Neural progenitor cell (in vitro differentiated cells): ENCODE measurements at regions not wholly inside any gene's neighbourhood (a gene's known extent, or its start where the extent isn't known, plus 50 kb on each side); places are given as distances from the start of the nearest gene placed in this dataset.
"Not testable (repeated sequence)": the region's sequence is repeated elsewhere in the genome, so short reads cannot be mapped to it uniquely, and the experiment has no call there.

Source experiments
- DNase-seq: peaks from one replicate; pipeline ENCODE4 v3.0.0-alpha.2; 2016; ENCODE audit warnings: low spot score
- H2AFZ ChIP-seq: fragments of 200-600 bp; sonication (generic); replicated peaks from 2 replicates; pipeline ENCODE4 v1.6.1; 2016; ENCODE audit warnings: antibody characterized with exemption
- H3F3A ChIP-seq: fragments of 200-600 bp; sonication (generic); 2 replicates; pipeline ENCODE4 v1.6.1; 2016; ENCODE audit warnings: antibody characterized with exemption, low read depth
- H3K27ac ChIP-seq: fragments of 200-600 bp; sonication (generic); 2 replicates; pipeline ENCODE4 v1.5.1; 2016; ENCODE audit warnings: mild to moderate bottlenecking
- H3K27me3 ChIP-seq: fragments of 200-600 bp; sonication (generic); 2 replicates; pipeline ENCODE4 v1.6.1; 2016; ENCODE audit warnings: mild to moderate bottlenecking, moderate library complexity
- H3K36me3 ChIP-seq: fragments of 200-600 bp; sonication (generic); 2 replicates; pipeline ENCODE4 v1.5.1; 2016
- H3K4me1 ChIP-seq: fragments of 200-600 bp; sonication (generic); 2 replicates; pipeline ENCODE4 v1.6.1; 2016; ENCODE audit warnings: mixed run types
- H3K4me2 ChIP-seq: fragments of 200-600 bp; sonication (generic); 2 replicates; pipeline ENCODE4 v1.6.1; 2016
- H3K4me3 ChIP-seq: fragments of 200-600 bp; sonication (generic); 2 replicates; pipeline ENCODE4 v1.5.1; 2016
- H3K79me2 ChIP-seq: fragments of 200-600 bp; sonication (generic); 2 replicates; pipeline ENCODE4 v1.6.1; 2016; ENCODE audit warnings: low read depth
- H3K9ac ChIP-seq: fragments of 200-600 bp; sonication (generic); 2 replicates; pipeline ENCODE4 v1.6.1; 2016
- H3K9me3 ChIP-seq: fragments of 200-600 bp; sonication (generic); 2 replicates; pipeline ENCODE4 v1.5.1; 2016; ENCODE audit warnings: low read depth
- H4K20me1 ChIP-seq: fragments of 200-600 bp; sonication (generic); 2 replicates; pipeline ENCODE4 v1.6.1; 2016; ENCODE audit warnings: low read depth
- H3K27ac Mint-ChIP-seq: 3 replicates; pipeline ENCODE4 v1.8.0; 2021; ENCODE audit warnings: mixed read lengths
- H3K27me3 Mint-ChIP-seq: 2 replicates; pipeline ENCODE4 v1.8.0; 2022; ENCODE audit warnings: low read depth, mild to moderate bottlenecking, inconsistent platforms, moderate library complexity, mixed read lengths; ENCODE audit not compliant: insufficient read depth
- H3K36me3 Mint-ChIP-seq: 3 replicates; pipeline ENCODE4 v1.8.0; 2021; ENCODE audit warnings: mixed read lengths
- H3K4me1 Mint-ChIP-seq: 3 replicates; pipeline ENCODE4 v1.8.0; 2021; ENCODE audit warnings: mixed read lengths
- H3K4me3 Mint-ChIP-seq: 3 replicates; pipeline ENCODE4 v1.8.0; 2021; ENCODE audit warnings: mild to moderate bottlenecking, moderate library complexity, mixed read lengths
- H3K9me3 Mint-ChIP-seq: 3 replicates; pipeline ENCODE4 v1.8.0; 2020; ENCODE audit warnings: mixed read lengths
- CTCF ChIP-seq: fragments of 200-600 bp; sonication (generic); IDR thresholded peaks from 2 replicates; pipeline ENCODE4 v1.5.1; 2017; ENCODE audit warnings: antibody characterized with exemption, mild to moderate bottlenecking
- EZH2 ChIP-seq: fragments of 200-600 bp; sonication (generic); IDR thresholded peaks from 2 replicates; pipeline ENCODE4 v1.6.1; 2017; ENCODE audit warnings: antibody characterized with exemption, mild to moderate bottlenecking, moderate library complexity
- EZH2phosphoT487 ChIP-seq: fragments of 200-600 bp; sonication (generic); IDR thresholded peaks from 2 replicates; pipeline ENCODE4 v1.6.1; 2017; ENCODE audit warnings: antibody characterized with exemption

DNA sequence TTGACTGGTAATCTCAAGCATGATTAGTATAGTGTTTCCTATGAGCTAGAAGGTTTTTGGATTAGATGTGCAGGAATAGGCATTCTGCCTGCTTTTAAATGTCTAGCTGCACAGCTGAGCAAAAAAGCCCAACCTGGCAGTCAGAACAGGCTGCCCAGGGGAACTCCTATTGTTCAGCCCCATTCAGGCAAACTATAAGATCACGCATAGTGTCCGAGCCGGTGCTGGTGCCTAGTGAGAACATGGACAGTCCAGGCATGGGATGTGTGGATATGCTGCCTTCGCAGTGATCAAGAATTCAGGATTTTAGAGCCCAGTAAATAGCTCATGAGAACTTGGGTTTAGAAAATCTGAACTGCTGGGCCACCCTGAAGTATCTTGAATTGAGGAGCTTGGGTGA, 348.8 kb downstream of the UTRN start:
- Mint-ChIP-seq H3K27ac (no peak overlapping the region), H3K36me3 (no peaks in the 10 kb centered on the region), H3K9me3 (no peaks in the 10 kb centered on the region), H3K4me3 (no peak overlapping the region), H3K4me1 (no peaks in the 10 kb centered on the region), H3K27me3 (no peaks in the 10 kb centered on the region)
- H3K36me3 ChIP-seq = no peaks in the 10 kb centered on the region
- no peak overlapping the region for H3K4me3 ChIP-seq
- DNase-seq = no peak
- no peak overlapping the region for H3K9ac ChIP-seq
- no peak overlapping the region for H3K4me2 ChIP-seq
- H2AFZ ChIP-seq = no peak overlapping the region
- H3F3A ChIP-seq = no peaks in the 10 kb centered on the region
- H3K4me1 ChIP-seq = no peaks in the 10 kb centered on the region
- no peaks in the 10 kb centered on the region for H4K20me1 ChIP-seq
- H3K79me2 ChIP-seq = no peaks in the 10 kb centered on the region
- H3K27me3 ChIP-seq = no peaks in the 10 kb centered on the region
- H3K27ac ChIP-seq = no peak overlapping the region
- TF ChIP-seq CTCF (no peak), EZH2phosphoT487 (no peak), EZH2 (no peak)
- H3K9me3 ChIP-seq = no peaks in the 10 kb centered on the region

GRCh38 chr6:144634371-144634770, 349.2 kb downstream of the UTRN start:
- Histone ChIP-seq H3K9me3 (no peaks in the 10 kb centered on the region), H3K27me3 (no peaks in the 10 kb centered on the region), H3K4me3 (no peak overlapping the region), H3K36me3 (no peaks in the 10 kb centered on the region), H2AFZ (no peak overlapping the region), H3K9ac (no peak overlapping the region), H3K4me1 (no peaks in the 10 kb centered on the region), H4K20me1 (no peaks in the 10 kb centered on the region), H3K4me2 (no peak overlapping the region), H3K27ac (no peak overlapping the region), H3K79me2 (no peaks in the 10 kb centered on the region), H3F3A (no peaks in the 10 kb centered on the region)
- H3K27me3 Mint-ChIP-seq = no peaks in the 10 kb centered on the region
- no peak overlapping the region for H3K27ac Mint-ChIP-seq
- no peaks in the 10 kb centered on the region for H3K36me3 Mint-ChIP-seq
- no peak for TF ChIP-seq CTCF
- no peak for TF ChIP-seq EZH2
- no peak for TF ChIP-seq EZH2phosphoT487
- no peaks in the 10 kb centered on the region for H3K4me1 Mint-ChIP-seq
- DNase-seq = no peak
- H3K4me3 Mint-ChIP-seq = no peak overlapping the region
- no peaks in the 10 kb centered on the region for H3K9me3 Mint-ChIP-seq

GRCh38 chr6:144635051-144635450, 349.9 kb downstream of the UTRN start:
- H3K4me1 ChIP-seq = no peaks in the 10 kb centered on the region
- no peaks in the 10 kb centered on the region for H3K9me3 Mint-ChIP-seq
- H3K36me3 Mint-ChIP-seq = no peaks in the 10 kb centered on the region
- H3K9me3 ChIP-seq = no peaks in the 10 kb centered on the region
- no peak overlapping the region for H3K27ac ChIP-seq
- no peak overlapping the region for H2AFZ ChIP-seq
- no peaks in the 10 kb centered on the region for H3K27me3 Mint-ChIP-seq
- H3K4me1 Mint-ChIP-seq = no peaks in the 10 kb centered on the region
- no peak overlapping the region for H3K4me2 ChIP-seq
- H3K27ac Mint-ChIP-seq = no peak overlapping the region
- H3K9ac ChIP-seq = no peak overlapping the region
- DNase-seq = no peak
- no peaks in the 10 kb centered on the region for H3K27me3 ChIP-seq
- no peaks in the 10 kb centered on the region for H4K20me1 ChIP-seq
- no peaks in the 10 kb centered on the region for H3F3A ChIP-seq
- H3K4me3 ChIP-seq = no peak overlapping the region
- no peaks in the 10 kb centered on the region for H3K36me3 ChIP-seq
- H3K4me3 Mint-ChIP-seq = no peak overlapping the region
- TF ChIP-seq EZH2 = no peak
- no peak for TF ChIP-seq EZH2phosphoT487
- TF ChIP-seq CTCF = no peak
- no peaks in the 10 kb centered on the region for H3K79me2 ChIP-seq

DNA sequence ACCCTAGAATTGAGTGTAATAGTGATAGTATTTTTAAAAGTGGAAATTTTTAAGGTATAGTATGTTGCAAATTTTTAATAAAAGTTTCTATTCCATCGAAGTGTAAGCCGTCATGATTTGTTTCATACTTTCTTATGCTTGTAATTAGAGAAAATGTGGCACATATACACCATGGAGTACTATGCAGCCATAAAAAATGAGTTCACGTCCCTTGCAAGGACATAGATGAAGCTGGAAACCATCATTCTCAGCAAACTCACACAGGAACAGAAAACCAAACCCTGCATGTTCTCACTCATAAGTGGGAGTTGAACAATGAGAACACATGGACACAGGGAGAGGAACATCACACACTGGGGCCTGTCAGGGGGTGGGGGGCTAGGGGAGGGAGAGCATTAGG, 350.9 kb downstream of the UTRN start:
- H2AFZ ChIP-seq, H3K9ac ChIP-seq, H3K79me2 ChIP-seq, H3K27me3 ChIP-seq, H3F3A ChIP-seq, H3K4me1 ChIP-seq, H3K27me3 Mint-ChIP-seq, H3K36me3 Mint-ChIP-seq, H3K9me3 Mint-ChIP-seq, H3K4me3 ChIP-seq, H4K20me1 ChIP-seq, H3K4me1 Mint-ChIP-seq, H3K9me3 ChIP-seq, H3K4me3 Mint-ChIP-seq, H3K27ac Mint-ChIP-seq, H3K27ac ChIP-seq, DNase-seq, H3K36me3 ChIP-seq, H3K4me2 ChIP-seq: not testable (repeated sequence)
